Mesenchymal stem cell (in vitro differentiated cells and primary cell): ENCODE measurements at regions not wholly inside any gene's neighbourhood (a gene's known extent, or its start where the extent isn't known, plus 50 kb on each side); places are given as distances from the start of the nearest gene placed in this dataset.
"Not testable (repeated sequence)": the region's sequence is repeated elsewhere in the genome, so short reads cannot be mapped to it uniquely, and the experiment has no call there.

ENCODE experiments used
- DNase-seq: peaks from one replicate; pipeline ENCODE4 v3.0.0-alpha.2; 2013
- H2AFZ ChIP-seq: one replicate; pipeline ENCODE4 v1.6.1; 2013; ENCODE audit warnings: low read depth, mild to moderate bottlenecking, control low read depth, inconsistent platforms, low read length, moderate library complexity
- H2AK5ac ChIP-seq: 2 replicates; pipeline ENCODE4 v1.6.1; 2013; ENCODE audit warnings: low read length, moderate library complexity, mild to moderate bottlenecking, inconsistent platforms; ENCODE audit not compliant: severe bottlenecking
- H2BK120ac ChIP-seq: one replicate; pipeline ENCODE4 v1.6.1; 2013; ENCODE audit warnings: low read depth, mild to moderate bottlenecking, inconsistent platforms, low read length, moderate library complexity
- H2BK12ac ChIP-seq, 2 experiments: one replicate each; pipeline ENCODE4 v1.6.1; 2013; ENCODE audit warnings: inconsistent platforms in 2 of 2, low read length in 2 of 2, mild to moderate bottlenecking in 2 of 2, moderate library complexity in 2 of 2, control low read depth in 1 of 2
- H2BK15ac ChIP-seq: one replicate; pipeline ENCODE4 v1.6.1; 2013; ENCODE audit warnings: mild to moderate bottlenecking, low read depth, inconsistent platforms; ENCODE audit not compliant: poor library complexity, severe bottlenecking
- H2BK5ac ChIP-seq: 2 replicates; pipeline ENCODE4 v1.6.1; 2013; ENCODE audit warnings: low read depth, mild to moderate bottlenecking, low read length, control low read depth, inconsistent platforms; ENCODE audit not compliant: poor library complexity, severe bottlenecking
- H3K14ac ChIP-seq, 2 experiments: one replicate each; pipeline ENCODE4 v1.6.1; 2013; ENCODE audit warnings: inconsistent platforms in 2 of 2, low read length in 2 of 2, control low read depth in 1 of 2, mild to moderate bottlenecking in 1 of 2, moderate library complexity in 1 of 2
- H3K18ac ChIP-seq, 2 experiments: one replicate each; pipeline ENCODE4 v1.6.1; 2013; ENCODE audit warnings: inconsistent platforms in 2 of 2, low read length in 2 of 2, control low read depth in 1 of 2, low read depth in 1 of 2, mild to moderate bottlenecking in 1 of 2
- H3K23ac ChIP-seq, 2 experiments: one replicate each; pipeline ENCODE4 v1.6.1; 2013; ENCODE audit warnings: inconsistent platforms in 2 of 2, low read length in 2 of 2, mild to moderate bottlenecking in 2 of 2, moderate library complexity in 2 of 2, control low read depth in 1 of 2
- H3K27ac ChIP-seq: 2 replicates; pipeline ENCODE4 v1.5.1; 2013; ENCODE audit warnings: mild to moderate bottlenecking, moderate library complexity, low read length, control low read depth, inconsistent platforms; ENCODE audit not compliant: poor library complexity, severe bottlenecking
- H3K27me3 ChIP-seq, 2 experiments: 2 replicates each; pipeline versions ENCODE4 v1.6.1 to v1.7.0; 2013; ENCODE audit warnings: low read length in 2 of 2, mild to moderate bottlenecking in 2 of 2, moderate library complexity in 2 of 2, control low read depth in 1 of 2, inconsistent platforms in 1 of 2; ENCODE audit not compliant: control insufficient read depth in 1 of 2, insufficient read depth in 1 of 2
- H3K36me3 ChIP-seq, 2 experiments: 2 replicates each; pipeline versions ENCODE4 v1.6.1 to v1.7.0; 2013; ENCODE audit warnings: low read length in 2 of 2, control low read depth in 1 of 2, inconsistent platforms in 1 of 2, low read depth in 1 of 2, mild to moderate bottlenecking in 1 of 2; ENCODE audit not compliant: insufficient read depth in 2 of 2, control insufficient read depth in 1 of 2
- H3K4ac ChIP-seq, 2 experiments: one replicate each; pipeline ENCODE4 v1.6.1; 2013; ENCODE audit warnings: inconsistent platforms in 2 of 2, low read length in 2 of 2, mild to moderate bottlenecking in 2 of 2, moderate library complexity in 2 of 2, control low read depth in 1 of 2, low read depth in 1 of 2
- H3K4me1 ChIP-seq: 2 replicates; pipeline ENCODE4 v1.6.1; 2013; ENCODE audit warnings: low read depth, low read length, control low read depth; ENCODE audit not compliant: control insufficient read depth, insufficient read depth
- H3K4me2 ChIP-seq: 2 replicates; pipeline ENCODE4 v1.6.1; 2013; ENCODE audit warnings: low read length, mild to moderate bottlenecking, inconsistent platforms; ENCODE audit not compliant: poor library complexity, severe bottlenecking
- H3K4me3 ChIP-seq, 2 experiments: 2 replicates each; pipeline versions ENCODE4 v1.5.1 to v1.7.0; 2013; ENCODE audit warnings: low read length in 2 of 2, mild to moderate bottlenecking in 2 of 2, control low read depth in 1 of 2, low read depth in 1 of 2; ENCODE audit not compliant: insufficient read depth in 1 of 2
- H3K79me1 ChIP-seq: replicated peaks from 2 replicates; pipeline ENCODE4 v1.6.1; 2013; ENCODE audit warnings: mild to moderate bottlenecking, control low read depth, low read length, inconsistent platforms; ENCODE audit not compliant: poor library complexity, severe bottlenecking
- H3K9ac ChIP-seq: 2 replicates; pipeline ENCODE4 v1.7.0; 2013; ENCODE audit warnings: mild to moderate bottlenecking, low read length, moderate library complexity
- H3K9me3 ChIP-seq: 2 replicates; pipeline ENCODE4 v1.7.0; 2013; ENCODE audit warnings: mild to moderate bottlenecking, low read length; ENCODE audit not compliant: control insufficient read depth
- H4K8ac ChIP-seq: one replicate; pipeline ENCODE4 v1.6.1; 2013; ENCODE audit warnings: inconsistent platforms, mild to moderate bottlenecking, low read length, moderate library complexity
- H4K91ac ChIP-seq: one replicate; pipeline ENCODE4 v1.6.1; 2013; ENCODE audit warnings: mild to moderate bottlenecking, low read length, inconsistent platforms
- WGBS: methylation state at CpG from one replicate; pipeline ENCODE4 v1.1.7; 2013; ENCODE audit warnings: mixed read lengths; 5-methylcytosine and 5-hydroxymethylcytosine counted together

- not testable (repeated sequence) for H2AFZ ChIP-seq, H3K18ac ChIP-seq, H3K9ac ChIP-seq, H3K4me3 ChIP-seq, H4K8ac ChIP-seq, H3K4me2 ChIP-seq, H4K91ac ChIP-seq, H3K4ac ChIP-seq, H3K79me1 ChIP-seq, DNase-seq, H3K9me3 ChIP-seq, H3K27me3 ChIP-seq, H3K4me1 ChIP-seq, H2AK5ac ChIP-seq, H2BK15ac ChIP-seq, H2BK120ac ChIP-seq, H3K27ac ChIP-seq, H3K14ac ChIP-seq, H3K36me3 ChIP-seq, H2BK5ac ChIP-seq, H2BK12ac ChIP-seq, H3K23ac ChIP-seq
- no CpG with 5 or more reads among the region's 2 CpGs for WGBS
These were observed 105.8 kb upstream of the ZNF658 start for GRCh38 chr9:66794769-66795168.

- not testable (repeated sequence) for H3K4me3 ChIP-seq, H2BK5ac ChIP-seq, H4K91ac ChIP-seq, H2AFZ ChIP-seq, H3K36me3 ChIP-seq, H3K79me1 ChIP-seq, DNase-seq, H3K4me1 ChIP-seq, H2BK15ac ChIP-seq, H2BK120ac ChIP-seq, H2AK5ac ChIP-seq, H3K18ac ChIP-seq, H4K8ac ChIP-seq, H3K27ac ChIP-seq, H3K14ac ChIP-seq, H3K9me3 ChIP-seq, H3K4ac ChIP-seq, H3K4me2 ChIP-seq, H2BK12ac ChIP-seq, H3K27me3 ChIP-seq, H3K9ac ChIP-seq, H3K23ac ChIP-seq
- WGBS, result no CpG with 5 or more reads among the region's 3 CpGs
These were observed 104.6 kb upstream of the ZNF658 start for GRCh38 chr9:66795723-66796503.

GRCh38 chr9:66797905-66798616 is 102.5 kb upstream of the ZNF658 start:
- H3K79me1 ChIP-seq, H4K8ac ChIP-seq, H4K91ac ChIP-seq, H2BK5ac ChIP-seq, H3K4me1 ChIP-seq, H2AK5ac ChIP-seq, H3K23ac ChIP-seq, H3K9ac ChIP-seq, H3K14ac ChIP-seq, H2BK15ac ChIP-seq, H3K4ac ChIP-seq, H3K36me3 ChIP-seq, H3K9me3 ChIP-seq, H3K4me3 ChIP-seq, H2AFZ ChIP-seq, H2BK120ac ChIP-seq, H2BK12ac ChIP-seq, H3K27me3 ChIP-seq, H3K18ac ChIP-seq: not testable (repeated sequence)
- peak; percentile 6 for DNase-seq
- Histone ChIP-seq H3K27ac (peak overlapping the region; percentile 47), H3K4me2 (peak overlapping the region; percentile 22)
- 96% methylated on average over 2 of the region's 8 CpGs for WGBS

GRCh38 chr9:66803619-66804018 is 96.9 kb upstream of the ZNF658 start:
- H3K4ac ChIP-seq, H3K27ac ChIP-seq, H3K18ac ChIP-seq, H2AFZ ChIP-seq, H3K23ac ChIP-seq, H2BK15ac ChIP-seq, H3K14ac ChIP-seq, H3K36me3 ChIP-seq, H3K9me3 ChIP-seq, H3K4me1 ChIP-seq, DNase-seq, H3K27me3 ChIP-seq, H4K8ac ChIP-seq, H3K79me1 ChIP-seq, H2BK5ac ChIP-seq, H2BK120ac ChIP-seq, H2AK5ac ChIP-seq, H2BK12ac ChIP-seq, H3K4me2 ChIP-seq, H3K9ac ChIP-seq, H4K91ac ChIP-seq, H3K4me3 ChIP-seq: not testable (repeated sequence)
- 41% methylated on average over 1 of the region's 1 CpG for WGBS
